ENCODE measurements at regions not wholly inside any gene's neighbourhood (a gene's known extent, or its start where the extent isn't known, plus 50 kb on each side); places are given as distances from the start of the nearest gene placed in this dataset.

DNA sequence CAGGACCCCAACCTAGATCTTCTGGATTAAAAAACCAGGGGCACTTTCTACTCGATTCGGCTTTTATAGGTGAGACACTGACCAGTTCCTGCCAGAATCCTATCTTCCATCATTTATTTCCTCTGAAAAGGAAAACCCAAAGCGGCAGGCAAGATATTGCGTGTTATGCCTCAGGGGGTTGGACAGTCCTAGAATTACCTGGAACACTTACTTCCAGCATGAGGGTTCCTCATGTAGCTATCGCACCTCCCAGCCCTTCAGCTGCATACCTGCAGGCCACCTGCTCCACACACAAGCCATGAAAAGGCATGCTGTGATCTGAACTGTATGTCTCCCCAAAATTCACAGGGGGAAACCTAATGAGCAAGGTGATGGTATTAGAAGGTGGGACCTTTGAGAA, 58.3 kb upstream of the DLG1 start:
- DNase-seq (ENCODE audit: low read depth) = no peak
- H3K4me3 ChIP-seq (ENCODE audit: low read depth, low read length) = no peak overlapping the region
- TF ChIP-seq, protein P1, sequence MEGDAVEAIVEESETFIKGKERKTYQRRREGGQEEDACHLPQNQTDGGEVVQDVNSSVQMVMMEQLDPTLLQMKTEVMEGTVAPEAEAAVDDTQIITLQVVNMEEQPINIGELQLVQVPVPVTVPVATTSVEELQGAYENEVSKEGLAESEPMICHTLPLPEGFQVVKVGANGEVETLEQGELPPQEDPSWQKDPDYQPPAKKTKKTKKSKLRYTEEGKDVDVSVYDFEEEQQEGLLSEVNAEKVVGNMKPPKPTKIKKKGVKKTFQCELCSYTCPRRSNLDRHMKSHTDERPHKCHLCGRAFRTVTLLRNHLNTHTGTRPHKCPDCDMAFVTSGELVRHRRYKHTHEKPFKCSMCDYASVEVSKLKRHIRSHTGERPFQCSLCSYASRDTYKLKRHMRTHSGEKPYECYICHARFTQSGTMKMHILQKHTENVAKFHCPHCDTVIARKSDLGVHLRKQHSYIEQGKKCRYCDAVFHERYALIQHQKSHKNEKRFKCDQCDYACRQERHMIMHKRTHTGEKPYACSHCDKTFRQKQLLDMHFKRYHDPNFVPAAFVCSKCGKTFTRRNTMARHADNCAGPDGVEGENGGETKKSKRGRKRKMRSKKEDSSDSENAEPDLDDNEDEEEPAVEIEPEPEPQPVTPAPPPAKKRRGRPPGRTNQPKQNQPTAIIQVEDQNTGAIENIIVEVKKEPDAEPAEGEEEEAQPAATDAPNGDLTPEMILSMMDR (IDR thresholded peaks at IDR 0.05; ENCODE audit: low read depth, low read length, missing control alignments) = no peak
- in situ Hi-C loops (cut with HindIII; ENCODE audit: low sequenced_read_pairs) = no loop called here

DNA sequence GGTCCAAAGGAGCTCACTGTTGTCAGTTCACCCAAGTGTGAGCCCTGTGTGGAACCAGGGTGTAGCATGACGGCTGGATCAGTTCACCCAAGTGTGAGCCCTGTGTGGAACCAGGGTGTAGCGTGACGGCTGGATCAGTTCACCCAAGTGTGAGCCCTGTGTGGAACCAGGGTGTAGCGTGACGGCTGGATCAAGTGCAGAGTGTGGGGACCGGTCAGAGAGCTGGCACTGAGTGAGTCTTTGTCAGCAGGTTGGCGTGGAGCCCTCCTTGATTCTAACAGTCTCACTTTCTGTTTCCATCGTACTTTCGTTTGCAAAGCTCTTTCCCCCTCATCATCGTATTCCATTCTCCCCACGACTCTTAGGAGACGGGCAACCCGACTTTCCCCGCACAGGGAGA, 57.9 kb upstream of the DLG1 start:
- DNase-seq (ENCODE audit: low read depth) = no peak
- in situ Hi-C loops (cut with HindIII; ENCODE audit: low sequenced_read_pairs) = no loop called here
- H3K4me3 ChIP-seq (ENCODE audit: low read depth, low read length) = no peak overlapping the region
- TF ChIP-seq, protein P1 (IDR thresholded peaks at IDR 0.05; ENCODE audit: low read depth, low read length, missing control alignments) = no peak

DNA sequence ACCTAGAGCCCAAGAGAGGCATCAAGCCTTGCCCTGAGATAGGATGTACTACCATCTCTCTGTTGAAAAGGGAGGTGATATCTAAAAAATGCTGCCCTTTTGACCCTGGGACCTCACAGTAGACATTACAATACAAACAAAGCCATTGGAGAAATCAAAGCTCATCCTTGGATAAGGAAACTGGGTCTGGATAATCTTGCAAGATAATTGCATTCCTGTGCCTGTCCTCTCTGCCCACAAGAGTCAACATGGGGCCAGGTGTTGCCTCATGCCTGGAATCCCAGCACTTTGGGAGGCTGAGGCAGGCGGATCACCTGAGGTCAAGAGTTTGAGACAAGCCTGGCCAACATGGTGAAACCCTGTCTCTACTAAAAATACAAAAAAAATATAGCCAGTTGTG, 57.3 kb upstream of the DLG1 start:
- H3K4me3 ChIP-seq (ENCODE audit: low read depth, low read length) = no peak overlapping the region
- DNase-seq (ENCODE audit: low read depth) = no peak
- TF ChIP-seq, protein P1 (IDR thresholded peaks at IDR 0.05; ENCODE audit: low read depth, low read length, missing control alignments) = no peak
- in situ Hi-C loops (cut with HindIII; ENCODE audit: low sequenced_read_pairs) = no loop called here

DNA sequence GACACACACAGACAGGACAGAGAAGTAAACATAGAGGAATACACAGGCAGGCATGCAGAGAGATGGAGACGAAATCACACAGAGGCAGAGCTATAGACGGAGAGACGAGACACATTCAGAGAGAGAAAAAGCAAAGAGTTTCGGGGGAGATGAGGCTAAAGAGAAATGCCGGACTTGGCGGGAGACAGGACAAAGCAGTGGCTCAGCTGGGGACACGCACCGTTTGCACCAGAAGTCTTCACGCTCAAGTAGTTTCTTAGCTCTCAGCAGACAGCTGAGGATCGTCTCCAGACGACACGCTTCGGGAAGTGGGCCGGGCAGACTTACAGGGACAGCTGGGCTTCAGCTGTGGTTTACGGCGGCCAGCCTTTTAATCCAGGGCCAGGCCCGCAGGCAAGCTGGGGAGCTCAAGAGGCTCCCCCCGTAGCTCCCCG, 56.2 kb upstream of the DLG1 start:
- TF ChIP-seq, protein P1 (IDR thresholded peaks at IDR 0.05; ENCODE audit: low read depth, low read length, missing control alignments) = no peak
- in situ Hi-C loops (cut with HindIII; ENCODE audit: low sequenced_read_pairs) = loop anchor here (5.0 kb wide), 1 partner anchor 73 kb away; no protein-coding TSS in a partner anchor
- no peak overlapping the region for H3K4me3 ChIP-seq (ENCODE audit: low read depth, low read length)
- no peak for DNase-seq (ENCODE audit: low read depth)

DNA sequence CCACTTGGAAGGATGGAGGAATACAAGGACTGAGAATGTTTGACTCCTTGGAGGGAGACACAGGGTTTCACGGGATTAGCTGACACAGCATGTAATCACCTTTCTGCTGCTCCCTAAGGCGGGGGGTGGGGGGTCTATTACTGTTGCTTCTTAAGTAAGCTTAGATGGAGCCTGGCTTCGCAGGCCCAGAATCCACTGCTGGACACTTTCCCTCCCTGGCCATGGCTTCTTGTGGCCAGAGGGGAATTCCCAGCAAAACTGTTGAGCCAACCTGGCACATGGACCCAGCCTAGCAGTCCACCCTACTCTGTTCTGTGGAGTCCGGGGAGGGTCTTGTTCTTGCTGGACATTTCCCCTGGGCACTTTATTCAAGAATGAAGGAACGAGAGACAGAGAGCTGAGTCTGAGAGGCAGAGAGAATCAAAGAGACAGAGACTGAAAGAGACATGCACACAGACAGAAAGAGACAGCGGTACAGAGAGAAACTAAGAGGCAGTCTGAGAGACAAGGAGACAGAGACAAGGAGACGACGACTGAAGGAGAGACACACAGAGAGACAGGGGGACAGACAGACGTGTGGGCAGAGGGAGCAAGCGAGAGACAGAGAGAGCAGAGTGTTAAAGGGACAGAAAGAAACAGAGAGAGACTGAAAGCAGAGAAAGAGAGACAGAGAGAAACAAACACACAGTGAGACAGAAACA, 55.6 kb upstream of the DLG1 start:
- TF ChIP-seq, protein P1 (IDR thresholded peaks at IDR 0.05; ENCODE audit: low read depth, low read length, missing control alignments) = no peak
- DNase-seq (ENCODE audit: low read depth) = no peak
- in situ Hi-C loops (cut with HindIII; ENCODE audit: low sequenced_read_pairs) = loop anchor here (5.0 kb wide), 1 partner anchor 73 kb away; no protein-coding TSS in a partner anchor
- H3K4me3 ChIP-seq (ENCODE audit: low read depth, low read length) = no peak overlapping the region

DNA sequence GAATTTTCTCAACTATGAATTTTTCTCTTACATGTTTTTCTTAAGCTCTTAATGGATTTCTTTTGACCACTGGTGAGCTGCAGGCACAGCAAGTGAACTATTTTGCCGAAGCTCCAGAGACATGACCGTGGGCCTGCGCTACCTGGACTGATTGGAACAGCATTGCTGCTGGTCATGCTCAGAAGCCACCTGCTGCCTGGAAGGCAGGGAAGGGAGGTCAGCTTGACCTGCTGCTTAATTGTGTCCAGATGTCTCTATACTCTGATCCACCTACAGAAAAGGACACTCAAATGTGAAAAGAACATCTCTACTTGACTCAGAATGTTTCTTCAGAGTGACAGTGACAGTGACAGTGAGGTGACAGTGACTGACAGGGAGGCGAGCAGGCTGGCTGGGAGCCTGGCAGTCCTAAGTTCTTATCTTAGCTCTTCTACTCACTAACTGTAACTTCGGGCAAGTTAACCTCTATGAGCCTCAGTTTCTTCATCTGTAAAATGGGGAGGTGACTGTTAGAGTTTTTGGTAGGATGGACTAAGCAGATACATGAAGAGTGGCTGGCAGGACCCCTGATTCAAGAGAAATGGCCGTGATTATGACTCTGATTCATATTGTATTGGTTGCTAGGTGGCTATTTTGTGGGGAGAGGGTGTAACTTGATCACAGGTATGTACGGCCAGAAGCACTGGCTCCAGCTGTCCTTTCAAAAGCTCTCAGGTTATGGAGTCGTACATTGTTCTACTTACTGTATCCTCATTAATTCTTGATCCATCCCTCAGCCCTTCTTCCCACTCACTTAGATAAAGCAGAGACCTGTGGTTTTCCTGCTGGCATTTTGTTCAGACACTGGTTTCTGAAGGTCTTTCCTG, 54.8 kb upstream of the DLG1 start:
- H3K4me3 ChIP-seq (ENCODE audit: low read depth, low read length) = no peak overlapping the region
- TF ChIP-seq, protein P1 (IDR thresholded peaks at IDR 0.05; ENCODE audit: low read depth, low read length, missing control alignments) = no peak
- no peak for DNase-seq (ENCODE audit: low read depth)
- in situ Hi-C loops (cut with HindIII; ENCODE audit: low sequenced_read_pairs) = loop anchor here (5.0 kb wide), 1 partner anchor 74 kb away; no protein-coding TSS in a partner anchor

Measured in astrocyte of the cerebellum (primary cell).